ENCODE measurements at regions not wholly inside any gene's neighbourhood (a gene's known extent, or its start where the extent isn't known, plus 50 kb on each side); places are given as distances from the start of the nearest gene placed in this dataset.
A peak's percentile ranks its signal among the peaks of the same experiment; 100 is the strongest.

GRCh38 chr12:91986084-91986483, 159.6 kb downstream of the BTG1 start:
- peak; percentile 32 for DNase-seq (ENCODE audit: low read depth)
- no peak for TF ChIP-seq CTCF (conservative IDR thresholded peaks at IDR 0.05; ENCODE audit: low read length)
- no peak overlapping the region for H3K4me3 ChIP-seq (ENCODE audit: low read length)

GRCh38 chr12:91985002-91985787, 160.5 kb downstream of the BTG1 start:
- peak; percentile 67 for DNase-seq (ENCODE audit: low read depth)
- TF ChIP-seq CTCF (conservative IDR thresholded peaks at IDR 0.05; ENCODE audit: low read length) = no peak
- no peak overlapping the region for H3K4me3 ChIP-seq (ENCODE audit: low read length)

GRCh38 chr12:91984556-91984955, 161.1 kb downstream of the BTG1 start:
- no peak overlapping the region for H3K4me3 ChIP-seq (ENCODE audit: low read length)
- TF ChIP-seq CTCF (conservative IDR thresholded peaks at IDR 0.05; ENCODE audit: low read length) = no peak
- DNase-seq (ENCODE audit: low read depth) = peak; percentile 30

GRCh38 chr12:91983935-91984334, 161.7 kb downstream of the BTG1 start:
- TF ChIP-seq CTCF (conservative IDR thresholded peaks at IDR 0.05; ENCODE audit: low read length) = no peak
- no peak for DNase-seq (ENCODE audit: low read depth)
- no peak overlapping the region for H3K4me3 ChIP-seq (ENCODE audit: low read length)

GRCh38 chr12:91982946-91983345, 162.7 kb downstream of the BTG1 start:
- TF ChIP-seq CTCF (conservative IDR thresholded peaks at IDR 0.05; ENCODE audit: low read length) = no peak
- DNase-seq (ENCODE audit: low read depth) = no peak
- H3K4me3 ChIP-seq (ENCODE audit: low read length) = no peak overlapping the region

- no peak overlapping the region for H3K4me3 ChIP-seq (ENCODE audit: low read length)
- TF ChIP-seq CTCF (conservative IDR thresholded peaks at IDR 0.05; ENCODE audit: low read length) = no peak
- DNase-seq (ENCODE audit: low read depth) = no peak
These were observed 165.2 kb downstream of the BTG1 start for GRCh38 chr12:91980389-91980821.

GRCh38 chr12:91978143-91978542, 167.5 kb downstream of the BTG1 start:
- DNase-seq (ENCODE audit: low read depth) = peak; percentile 28
- no peak for TF ChIP-seq CTCF (conservative IDR thresholded peaks at IDR 0.05; ENCODE audit: low read length)
- H3K4me3 ChIP-seq (ENCODE audit: low read length) = no peak overlapping the region

All from AG10803 (cell line).